ENCODE measurements at regions not wholly inside any gene's neighbourhood (a gene's known extent, or its start where the extent isn't known, plus 50 kb on each side); places are given as distances from the start of the nearest gene placed in this dataset.

DNA sequence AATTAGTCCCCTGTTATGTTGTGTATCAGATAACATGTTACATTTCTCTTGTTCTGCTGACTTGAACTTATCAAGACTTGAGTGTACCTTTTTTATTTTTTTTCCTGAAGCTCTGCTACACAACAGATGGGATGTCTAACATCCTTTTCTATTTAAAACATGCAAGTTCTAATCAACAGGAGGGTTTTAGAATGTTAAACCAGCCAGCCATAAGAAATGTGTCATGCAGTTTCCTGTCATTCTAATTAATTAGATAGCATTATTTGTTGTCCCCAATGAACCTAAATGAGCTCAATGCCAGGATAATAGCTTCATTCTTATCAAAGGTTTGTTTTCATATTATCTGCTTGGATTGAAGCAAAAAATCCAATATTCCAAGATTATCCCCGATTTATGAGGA is 958.2 kb downstream of the PCDH7 start:
- Histone ChIP-seq H3K9me3 (ENCODE audit: control insufficient read depth, low read length) (no peaks in the 10 kb centered on the region), H4K8ac (ENCODE audit: low read length) (no peak overlapping the region), H3K14ac (ENCODE audit: low read length in 2 of 2) (no peak overlapping the region), H3K23ac (ENCODE audit: low read length in 2 of 2) (no peak overlapping the region), H3K4me1 (ENCODE audit: control insufficient read depth, insufficient read depth, low read depth, low read length) (no peaks in the 10 kb centered on the region), H3K4me3 (ENCODE audit: insufficient read depth in 1 of 2, low read depth in 1 of 2, low read length in 2 of 2) (no peak overlapping the region), H2AK5ac (ENCODE audit: low read length, severe bottlenecking) (no peak overlapping the region), H3K18ac (ENCODE audit: low read depth in 1 of 2, low read length in 2 of 2) (no peak overlapping the region), H3K27ac (ENCODE audit: low read length, poor library complexity, severe bottlenecking) (no peak overlapping the region), H2BK12ac (ENCODE audit: low read length in 2 of 2) (no peak overlapping the region), H2AFZ (ENCODE audit: low read depth, low read length) (no peak overlapping the region), H4K91ac (ENCODE audit: low read length) (no peak overlapping the region), H3K36me3 (ENCODE audit: control insufficient read depth in 1 of 2, insufficient read depth in 2 of 2, low read depth in 1 of 2, low read length in 2 of 2) (no peaks in the 10 kb centered on the region), H2BK15ac (ENCODE audit: low read depth, poor library complexity, severe bottlenecking) (no peak overlapping the region), H3K79me1 (replicated peaks; ENCODE audit: low read length, poor library complexity, severe bottlenecking) (no peaks in the 10 kb centered on the region), H3K4me2 (ENCODE audit: low read length, poor library complexity, severe bottlenecking) (no peak overlapping the region), H3K9ac (ENCODE audit: low read length) (no peak overlapping the region), H2BK5ac (ENCODE audit: low read depth, low read length, poor library complexity, severe bottlenecking) (no peak overlapping the region), H2BK120ac (ENCODE audit: low read depth, low read length) (no peak overlapping the region), H3K4ac (ENCODE audit: low read depth in 1 of 2, low read length in 2 of 2) (no peak overlapping the region), H3K27me3 (ENCODE audit: control insufficient read depth in 1 of 2, insufficient read depth in 1 of 2, low read length in 2 of 2) (no peaks in the 10 kb centered on the region)
- DNase-seq: no peak
- no CpG with 5 or more reads among the region's 1 CpG for WGBS

DNA sequence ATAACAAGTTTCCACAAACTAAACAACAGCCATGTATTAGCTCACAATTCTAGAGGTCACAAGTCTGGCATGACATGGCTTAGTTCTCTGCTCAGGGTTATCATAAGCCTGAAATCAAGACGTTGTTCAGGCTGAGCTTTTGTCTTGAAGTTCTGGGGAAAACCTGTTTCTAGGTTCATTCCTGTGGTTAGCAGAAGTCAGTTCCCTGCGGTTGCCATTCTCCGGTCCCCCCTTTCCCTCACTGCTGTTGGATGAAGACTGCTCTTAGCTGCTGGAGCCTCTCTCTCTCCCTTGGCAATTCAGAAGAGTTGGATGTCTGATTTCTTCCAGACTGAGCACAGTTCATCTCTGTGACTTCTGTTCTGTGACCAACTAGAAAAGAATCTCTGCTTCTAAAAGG is 962.6 kb downstream of the PCDH7 start:
- Histone ChIP-seq H3K9ac (ENCODE audit: low read length) (no peak overlapping the region), H3K4me3 (ENCODE audit: insufficient read depth in 1 of 2, low read depth in 1 of 2, low read length in 2 of 2) (no peak overlapping the region), H2BK5ac (ENCODE audit: low read depth, low read length, poor library complexity, severe bottlenecking) (no peak overlapping the region), H3K4me1 (ENCODE audit: control insufficient read depth, insufficient read depth, low read depth, low read length) (no peaks in the 10 kb centered on the region), H3K18ac (ENCODE audit: low read depth in 1 of 2, low read length in 2 of 2) (no peak overlapping the region), H2BK120ac (ENCODE audit: low read depth, low read length) (no peak overlapping the region), H2AFZ (ENCODE audit: low read depth, low read length) (no peak overlapping the region), H3K79me1 (replicated peaks; ENCODE audit: low read length, poor library complexity, severe bottlenecking) (no peaks in the 10 kb centered on the region), H4K91ac (ENCODE audit: low read length) (no peak overlapping the region), H2BK15ac (ENCODE audit: low read depth, poor library complexity, severe bottlenecking) (no peak overlapping the region), H3K27ac (ENCODE audit: low read length, poor library complexity, severe bottlenecking) (no peak overlapping the region), H2BK12ac (ENCODE audit: low read length in 2 of 2) (no peak overlapping the region), H3K27me3 (ENCODE audit: control insufficient read depth in 1 of 2, insufficient read depth in 1 of 2, low read length in 2 of 2) (no peaks in the 10 kb centered on the region), H3K23ac (ENCODE audit: low read length in 2 of 2) (no peak overlapping the region), H3K36me3 (ENCODE audit: control insufficient read depth in 1 of 2, insufficient read depth in 2 of 2, low read depth in 1 of 2, low read length in 2 of 2) (no peaks in the 10 kb centered on the region), H3K14ac (ENCODE audit: low read length in 2 of 2) (no peak overlapping the region), H3K4me2 (ENCODE audit: low read length, poor library complexity, severe bottlenecking) (no peak overlapping the region), H3K9me3 (ENCODE audit: control insufficient read depth, low read length) (no peaks in the 10 kb centered on the region), H4K8ac (ENCODE audit: low read length) (no peak overlapping the region), H2AK5ac (ENCODE audit: low read length, severe bottlenecking) (no peak overlapping the region), H3K4ac (ENCODE audit: low read depth in 1 of 2, low read length in 2 of 2) (no peak overlapping the region)
- WGBS: 86% methylated on average over 3 of the region's 3 CpGs
- peak; percentile 1 for DNase-seq

DNA sequence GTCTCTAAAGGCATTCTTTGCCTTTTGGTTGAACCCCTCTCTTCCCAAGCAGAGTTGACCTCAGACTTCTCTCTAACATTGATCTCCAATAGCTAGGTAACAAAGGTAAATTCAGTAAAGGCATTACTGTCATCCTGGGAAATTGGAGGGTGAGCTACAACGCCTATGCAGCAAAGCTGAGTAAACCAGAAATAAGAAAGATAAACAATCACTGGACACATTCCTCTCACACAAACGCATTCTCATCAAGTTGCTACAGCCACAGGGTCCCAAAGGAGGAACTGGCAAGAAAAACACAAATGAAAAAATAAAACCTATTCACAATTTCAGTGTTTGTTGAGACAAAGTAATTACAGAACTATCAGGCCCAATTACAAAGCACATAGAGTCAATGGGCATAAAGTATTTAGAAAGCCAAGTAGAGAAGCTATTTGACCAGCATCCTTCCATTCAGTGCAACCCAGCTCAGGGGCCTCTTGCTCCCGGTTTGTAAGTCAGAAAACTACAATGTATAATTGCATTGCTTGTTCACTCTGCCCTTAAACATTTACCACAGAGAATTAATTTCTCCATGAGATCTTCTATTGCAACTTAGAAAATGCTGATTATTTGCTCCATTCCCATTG is 967.7 kb downstream of the PCDH7 start:
- H3K18ac ChIP-seq (ENCODE audit: low read depth in 1 of 2, low read length in 2 of 2): no peak overlapping the region
- H3K79me1 ChIP-seq (replicated peaks; ENCODE audit: low read length, poor library complexity, severe bottlenecking): no peaks in the 10 kb centered on the region
- no peak overlapping the region for H4K91ac ChIP-seq (ENCODE audit: low read length)
- H3K36me3 ChIP-seq (ENCODE audit: control insufficient read depth in 1 of 2, insufficient read depth in 2 of 2, low read depth in 1 of 2, low read length in 2 of 2): no peaks in the 10 kb centered on the region
- H2AFZ ChIP-seq (ENCODE audit: low read depth, low read length): no peak overlapping the region
- no peak overlapping the region for H2AK5ac ChIP-seq (ENCODE audit: low read length, severe bottlenecking)
- no peak overlapping the region for H2BK12ac ChIP-seq (ENCODE audit: low read length in 2 of 2)
- no peak overlapping the region for H3K4me3 ChIP-seq (ENCODE audit: insufficient read depth in 1 of 2, low read depth in 1 of 2, low read length in 2 of 2)
- no peaks in the 10 kb centered on the region for H3K27me3 ChIP-seq (ENCODE audit: control insufficient read depth in 1 of 2, insufficient read depth in 1 of 2, low read length in 2 of 2)
- no peak overlapping the region for H3K4me2 ChIP-seq (ENCODE audit: low read length, poor library complexity, severe bottlenecking)
- no peak overlapping the region for H3K14ac ChIP-seq (ENCODE audit: low read length in 2 of 2)
- no peaks in the 10 kb centered on the region for H3K9me3 ChIP-seq (ENCODE audit: control insufficient read depth, low read length)
- no peak overlapping the region for H3K23ac ChIP-seq (ENCODE audit: low read length in 2 of 2)
- no peak overlapping the region for H3K4ac ChIP-seq (ENCODE audit: low read depth in 1 of 2, low read length in 2 of 2)
- H3K9ac ChIP-seq (ENCODE audit: low read length): no peak overlapping the region
- WGBS: 49% methylated on average over 2 of the region's 3 CpGs
- H2BK120ac ChIP-seq (ENCODE audit: low read depth, low read length): no peak overlapping the region
- H2BK5ac ChIP-seq (ENCODE audit: low read depth, low read length, poor library complexity, severe bottlenecking): no peak overlapping the region
- no peak overlapping the region for H2BK15ac ChIP-seq (ENCODE audit: low read depth, poor library complexity, severe bottlenecking)
- H4K8ac ChIP-seq (ENCODE audit: low read length): no peak overlapping the region
- peak; percentile 18 for DNase-seq
- H3K4me1 ChIP-seq (ENCODE audit: control insufficient read depth, insufficient read depth, low read depth, low read length): no peaks in the 10 kb centered on the region
- H3K27ac ChIP-seq (ENCODE audit: low read length, poor library complexity, severe bottlenecking): no peak overlapping the region

DNA sequence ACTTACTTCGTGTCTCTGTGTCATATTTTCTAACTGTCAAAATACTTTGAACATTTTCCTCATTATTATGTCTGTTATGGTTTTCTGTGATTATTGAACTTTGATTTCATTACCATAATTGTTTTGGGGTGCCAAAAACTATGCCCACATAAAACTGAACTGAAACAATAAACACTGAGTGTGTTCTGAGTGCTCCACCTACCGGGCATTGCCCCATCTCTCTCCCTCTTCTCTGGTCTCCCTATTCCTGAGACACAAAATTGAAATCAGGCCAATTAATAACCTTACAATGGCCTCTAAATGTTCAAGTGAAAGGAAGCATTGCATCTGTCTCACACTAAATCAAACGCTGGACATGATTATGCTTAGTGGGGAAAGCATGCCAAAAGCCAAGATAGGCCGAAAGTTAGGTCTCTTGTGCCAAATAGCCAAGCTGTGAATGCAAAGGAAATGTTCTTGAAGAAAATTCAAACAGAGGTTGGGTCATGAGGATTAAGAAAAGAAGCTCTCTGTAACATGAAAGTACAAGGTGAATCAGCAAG is 972.3 kb downstream of the PCDH7 start:
- Histone ChIP-seq H3K9me3 (ENCODE audit: control insufficient read depth, low read length) (no peaks in the 10 kb centered on the region), H2BK15ac (ENCODE audit: low read depth, poor library complexity, severe bottlenecking) (no peak overlapping the region), H2BK5ac (ENCODE audit: low read depth, low read length, poor library complexity, severe bottlenecking) (no peak overlapping the region), H2BK120ac (ENCODE audit: low read depth, low read length) (no peak overlapping the region), H3K4me1 (ENCODE audit: control insufficient read depth, insufficient read depth, low read depth, low read length) (no peaks in the 10 kb centered on the region), H3K36me3 (ENCODE audit: control insufficient read depth in 1 of 2, insufficient read depth in 2 of 2, low read depth in 1 of 2, low read length in 2 of 2) (no peaks in the 10 kb centered on the region), H3K4ac (ENCODE audit: low read depth in 1 of 2, low read length in 2 of 2) (no peak overlapping the region), H3K14ac (ENCODE audit: low read length in 2 of 2) (no peak overlapping the region), H3K27ac (ENCODE audit: low read length, poor library complexity, severe bottlenecking) (no peak overlapping the region), H2AK5ac (ENCODE audit: low read length, severe bottlenecking) (no peak overlapping the region), H3K18ac (ENCODE audit: low read depth in 1 of 2, low read length in 2 of 2) (no peak overlapping the region), H4K91ac (ENCODE audit: low read length) (no peak overlapping the region), H2AFZ (ENCODE audit: low read depth, low read length) (no peak overlapping the region), H3K9ac (ENCODE audit: low read length) (no peak overlapping the region), H3K23ac (ENCODE audit: low read length in 2 of 2) (no peak overlapping the region), H3K4me3 (ENCODE audit: insufficient read depth in 1 of 2, low read depth in 1 of 2, low read length in 2 of 2) (no peak overlapping the region), H3K4me2 (ENCODE audit: low read length, poor library complexity, severe bottlenecking) (no peak overlapping the region), H2BK12ac (ENCODE audit: low read length in 2 of 2) (no peak overlapping the region), H4K8ac (ENCODE audit: low read length) (no peak overlapping the region), H3K79me1 (replicated peaks; ENCODE audit: low read length, poor library complexity, severe bottlenecking) (no peaks in the 10 kb centered on the region), H3K27me3 (ENCODE audit: control insufficient read depth in 1 of 2, insufficient read depth in 1 of 2, low read length in 2 of 2) (no peaks in the 10 kb centered on the region)
- DNase-seq: no peak
- WGBS: over 99% methylated on average over 3 of the region's 4 CpGs
